ENCODE measurements at regions not wholly inside any gene's neighbourhood (a gene's known extent, or its start where the extent isn't known, plus 50 kb on each side); places are given as distances from the start of the nearest gene placed in this dataset.

GRCh38 chr1:208842451-208842850 lies 598.3 kb upstream of the PLXNA2 start:
- DNase-seq (ENCODE audit: low read depth in 2 of 2): no peak

DNA sequence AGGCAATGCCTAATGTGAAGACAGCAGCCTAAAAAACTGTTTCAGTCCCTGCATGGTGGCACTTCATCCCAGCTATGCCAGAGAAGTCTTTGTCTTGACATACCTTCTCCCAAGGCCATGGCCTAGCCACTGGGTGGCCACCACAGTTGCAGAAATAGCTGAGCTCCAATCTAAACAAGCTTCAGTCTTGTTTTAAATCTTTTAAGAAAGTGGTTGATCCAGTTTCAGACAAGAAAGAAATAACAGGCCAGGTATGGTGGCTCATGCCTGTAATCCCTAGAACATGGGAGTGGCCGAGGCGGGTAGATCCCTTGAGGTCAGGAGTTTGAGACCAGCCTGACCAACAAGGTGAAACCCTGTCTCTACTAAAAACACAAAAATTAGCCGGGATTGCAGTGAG lies 600.0 kb upstream of the PLXNA2 start:
- no peak for DNase-seq (ENCODE audit: low read depth in 2 of 2)

- no peak for DNase-seq (ENCODE audit: low read depth in 2 of 2)
These were observed 604.7 kb upstream of the PLXNA2 start for GRCh38 chr1:208848854-208849253.

DNA sequence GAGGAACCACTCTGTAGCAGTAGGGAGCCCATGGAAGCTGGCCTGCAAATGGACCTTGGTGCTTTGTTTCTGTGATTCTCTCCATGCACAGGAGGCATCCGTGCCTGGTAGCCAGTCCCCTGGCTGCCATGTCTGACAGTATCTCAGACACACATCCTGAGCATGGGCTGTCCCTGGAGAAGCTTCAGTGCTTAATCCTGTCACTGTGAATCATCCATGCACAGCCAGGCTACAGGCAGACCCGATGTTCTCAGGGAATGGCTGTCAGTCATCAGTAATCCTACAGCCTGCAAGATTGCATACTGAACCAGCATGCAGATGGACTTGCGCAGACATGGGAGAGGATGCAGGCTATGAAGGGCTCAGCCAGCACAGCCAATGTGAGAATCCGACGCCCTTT lies 606.3 kb upstream of the PLXNA2 start:
- DNase-seq (ENCODE audit: low read depth in 2 of 2): no peak

DNA sequence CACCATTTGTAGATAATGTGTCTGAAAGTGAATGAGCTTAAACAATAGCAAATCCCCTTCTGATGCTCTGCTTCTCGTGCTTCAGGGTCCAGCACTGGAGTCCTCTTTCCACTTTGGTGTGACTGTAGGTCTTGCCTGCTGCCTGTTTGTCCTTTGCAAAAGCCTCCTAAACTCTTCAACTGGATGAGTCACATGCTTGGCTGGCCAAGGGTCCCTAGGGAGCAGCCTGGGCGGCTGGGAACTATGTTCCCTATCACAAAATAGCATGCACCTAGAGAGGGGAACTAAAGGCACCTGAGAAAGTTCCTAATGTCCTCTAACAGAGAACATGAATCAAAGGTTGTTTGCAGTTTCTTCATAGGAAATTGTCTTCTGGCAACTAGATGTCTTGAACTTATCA lies 607.2 kb upstream of the PLXNA2 start:
- DNase-seq (ENCODE audit: low read depth in 2 of 2): no peak

DNA sequence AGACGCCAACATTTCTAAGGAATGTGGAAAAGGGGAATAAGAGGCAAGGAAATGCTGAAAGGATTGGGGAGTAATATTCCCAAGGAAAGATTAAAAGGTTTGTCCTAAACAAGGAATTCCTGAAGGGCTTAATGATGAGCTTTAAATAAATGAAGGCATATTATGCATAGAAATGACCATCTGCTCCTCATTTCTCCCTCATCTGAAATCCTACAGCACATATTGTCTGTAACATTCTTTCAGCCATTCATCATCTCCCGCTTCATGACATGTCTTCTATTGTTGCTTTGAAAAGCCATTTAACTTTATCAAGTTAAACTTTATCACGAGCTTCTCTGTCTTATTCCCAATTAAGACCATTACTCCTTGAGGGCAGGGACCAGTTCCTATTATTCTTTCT lies 608.7 kb upstream of the PLXNA2 start:
- DNase-seq (ENCODE audit: low read depth in 2 of 2): no peak

- no peak for DNase-seq (ENCODE audit: low read depth in 2 of 2)
These were observed 611.2 kb upstream of the PLXNA2 start for GRCh38 chr1:208855403-208855802.

DNA sequence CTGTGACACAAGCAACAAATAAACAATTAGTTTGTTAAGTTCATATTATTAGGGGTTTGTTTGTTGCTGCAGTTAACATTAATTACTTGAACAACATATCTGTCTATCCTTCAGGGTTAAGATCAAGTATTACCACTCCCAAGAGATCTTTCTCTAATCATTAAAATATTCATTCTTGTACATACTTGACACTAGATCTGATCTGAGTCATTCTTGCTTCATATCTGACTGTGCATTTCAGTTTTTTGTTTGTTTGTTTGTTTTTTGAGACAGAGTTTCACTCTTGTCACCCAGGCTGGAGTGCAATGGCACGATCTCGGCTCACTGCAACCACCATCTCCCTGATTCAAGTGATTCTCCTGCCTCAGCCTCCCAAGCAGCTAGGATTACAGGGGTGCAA lies 613.3 kb upstream of the PLXNA2 start:
- DNase-seq (ENCODE audit: low read depth in 2 of 2): no peak

DNA sequence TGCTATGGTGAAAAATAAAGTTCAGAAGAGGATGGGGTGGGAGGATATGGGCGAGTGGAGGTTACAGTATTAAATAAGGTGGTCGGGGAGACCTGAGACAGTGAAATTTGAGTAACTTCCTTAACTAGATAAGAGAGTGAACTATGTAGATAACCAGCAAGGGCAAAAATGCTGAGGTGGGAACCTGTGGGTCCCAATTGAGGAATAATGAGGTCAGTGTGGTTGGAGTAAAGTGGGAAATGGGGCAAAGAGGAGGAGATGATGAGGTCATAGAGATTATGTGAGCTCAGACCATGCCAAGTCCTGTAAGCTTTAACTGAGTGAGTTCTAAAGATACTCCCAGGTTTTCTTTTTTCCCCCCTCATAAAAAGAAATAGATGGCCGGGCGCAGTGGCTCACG lies 614.6 kb upstream of the PLXNA2 start:
- DNase-seq (ENCODE audit: low read depth in 2 of 2): no peak

GRCh38 chr1:208864366-208864965 lies 620.3 kb upstream of the PLXNA2 start:
- DNase-seq (ENCODE audit: low read depth in 2 of 2): no peak

- no peak for DNase-seq (ENCODE audit: low read depth in 2 of 2)
These were observed 622.3 kb upstream of the PLXNA2 start for GRCh38 chr1:208866386-208866955.

DNA sequence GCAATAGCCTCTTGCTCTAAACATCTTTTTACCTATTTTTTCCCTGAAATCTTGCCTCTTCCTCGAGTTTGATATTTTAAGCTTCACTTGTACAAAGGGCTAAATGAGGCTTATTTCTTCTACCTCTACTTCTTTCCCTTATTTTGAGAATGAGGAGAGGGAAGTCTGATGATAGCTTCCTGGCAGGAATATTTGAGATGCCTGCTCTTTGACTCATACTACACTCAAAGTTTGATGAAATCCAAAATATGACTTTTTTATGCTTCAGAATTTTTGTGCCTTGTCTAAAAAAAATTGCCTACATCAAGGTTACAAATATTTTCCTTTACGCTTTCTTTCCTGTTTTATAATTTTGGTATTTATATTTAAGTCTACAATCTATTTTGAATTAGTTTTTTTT lies 624.4 kb upstream of the PLXNA2 start:
- DNase-seq (ENCODE audit: low read depth in 2 of 2): no peak

- no peak for DNase-seq (ENCODE audit: low read depth in 2 of 2)
These were observed 630.7 kb upstream of the PLXNA2 start for GRCh38 chr1:208874915-208875314.

GRCh38 chr1:208879022-208879421 lies 634.8 kb upstream of the PLXNA2 start:
- no peak for DNase-seq (ENCODE audit: low read depth in 2 of 2)

- no peak for DNase-seq (ENCODE audit: low read depth in 2 of 2)
These were observed 636.4 kb upstream of the PLXNA2 start for GRCh38 chr1:208880433-208881100.

DNA sequence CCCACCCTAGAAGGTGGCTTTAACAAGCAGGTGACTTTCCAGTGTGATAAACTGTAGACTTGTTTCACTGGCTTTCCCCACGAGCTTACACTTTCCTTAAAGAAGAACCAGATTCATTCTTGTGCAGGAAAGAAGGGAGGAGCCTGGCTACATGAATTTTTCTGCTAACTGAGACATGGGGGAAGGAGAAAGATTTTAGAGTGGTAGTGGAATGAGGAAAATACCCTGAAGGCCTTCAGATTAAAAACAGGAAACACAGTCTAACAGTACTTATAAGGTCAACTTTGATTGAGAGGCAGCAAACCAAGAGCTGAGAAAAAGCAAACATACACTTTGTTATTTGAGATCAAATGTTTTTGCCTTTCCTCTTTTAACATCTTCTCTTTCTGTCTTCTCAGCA lies 640.9 kb upstream of the PLXNA2 start:
- DNase-seq (ENCODE audit: low read depth in 2 of 2): no peak

GRCh38 chr1:208885650-208886049 lies 641.5 kb upstream of the PLXNA2 start:
- DNase-seq (ENCODE audit: low read depth in 2 of 2): no peak

GRCh38 chr1:208888376-208888775 lies 644.2 kb upstream of the PLXNA2 start:
- DNase-seq (ENCODE audit: low read depth in 2 of 2): no peak

DNA sequence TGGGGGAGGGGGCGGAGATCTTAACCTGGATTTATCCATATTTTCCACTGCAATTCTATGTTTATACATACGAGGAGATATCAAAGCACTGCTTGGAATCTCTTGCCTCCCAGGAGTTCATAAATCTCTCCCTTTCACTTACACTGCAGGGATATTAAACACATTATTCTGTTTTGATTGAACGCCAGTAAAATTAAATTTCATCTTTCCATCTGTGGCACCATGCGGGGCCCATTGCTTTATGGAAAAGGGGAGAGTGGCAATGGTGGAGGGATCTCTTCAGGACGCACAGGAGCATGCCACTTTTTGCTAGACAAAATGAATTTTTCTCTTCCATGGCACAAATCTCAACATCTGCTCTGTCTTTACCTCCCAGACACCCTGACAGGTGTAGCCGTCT lies 648.0 kb upstream of the PLXNA2 start:
- no peak for DNase-seq (ENCODE audit: low read depth in 2 of 2)

DNA sequence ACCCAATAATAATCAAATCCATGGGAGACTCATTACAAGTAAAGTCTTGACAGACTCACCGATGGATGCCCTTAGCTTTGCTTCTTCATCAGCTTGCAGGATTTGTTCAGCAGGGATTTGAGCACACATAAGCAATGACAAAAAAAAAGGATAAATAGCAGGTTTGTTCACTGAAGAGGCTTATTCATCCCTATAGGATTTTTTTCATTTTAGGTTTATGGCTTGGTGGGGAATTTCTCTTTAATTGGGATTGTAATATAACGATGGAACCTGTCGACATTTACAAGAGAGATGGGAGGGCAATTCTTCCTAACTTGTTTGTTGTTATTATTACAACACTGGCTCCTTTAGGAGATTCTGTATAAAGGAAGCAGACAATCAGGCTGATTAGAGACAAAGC lies 649.1 kb upstream of the PLXNA2 start:
- no peak for DNase-seq (ENCODE audit: low read depth in 2 of 2)

DNA sequence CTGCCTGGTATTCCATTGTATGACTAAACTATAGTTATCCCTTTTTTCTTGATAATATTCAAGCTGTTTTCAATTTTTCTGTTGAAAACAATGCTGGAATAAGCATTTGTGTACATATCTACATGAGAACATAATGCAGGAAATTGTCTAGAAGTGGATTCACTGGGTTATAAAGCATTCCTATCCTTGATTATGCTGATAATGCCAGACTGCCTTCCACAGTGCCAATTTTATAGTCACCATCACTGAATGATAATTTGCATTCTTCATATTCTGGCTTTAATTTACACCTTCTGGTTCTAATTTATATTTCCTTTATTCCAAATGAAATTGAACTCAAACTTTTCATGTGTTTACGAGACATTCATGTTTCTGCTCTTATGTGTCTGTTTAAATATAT lies 651.0 kb upstream of the PLXNA2 start:
- no peak for DNase-seq (ENCODE audit: low read depth in 2 of 2)

DNA sequence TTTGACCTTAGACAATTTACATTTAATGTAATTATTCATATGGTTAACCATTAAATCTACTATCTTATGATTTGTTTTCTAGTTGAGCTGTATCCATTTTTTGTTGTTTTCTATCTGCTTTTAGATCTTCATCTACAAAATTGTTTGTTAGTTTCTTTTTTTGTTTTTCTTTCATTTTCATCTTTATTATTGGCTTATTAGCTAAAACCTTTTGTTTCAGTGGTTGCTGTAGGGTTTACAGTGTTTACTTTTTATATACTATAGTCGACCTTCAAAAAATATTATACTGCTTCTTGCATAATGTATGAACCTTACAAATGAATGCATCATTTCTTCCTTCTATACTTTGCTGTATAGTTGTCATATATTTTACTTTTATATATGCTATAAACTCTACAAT lies 651.6 kb upstream of the PLXNA2 start:
- no peak for DNase-seq (ENCODE audit: low read depth in 2 of 2)

GRCh38 chr1:208896768-208897167 lies 652.6 kb upstream of the PLXNA2 start:
- no peak for DNase-seq (ENCODE audit: low read depth in 2 of 2)

GRCh38 chr1:208899438-208899837 lies 655.3 kb upstream of the PLXNA2 start:
- DNase-seq (ENCODE audit: low read depth in 2 of 2): no peak

Measured in stimulated activated CD4-positive, alpha-beta T cell treated with anti-CD3 and anti-CD28 coated beads, Interleukin-4, amount 100 ng/mL, for 48 hours (primary cell).